NCI-H1417 treated with DMSO at 0.1 percent for 48 hours (cell line): ENCODE measurements at regions not wholly inside any gene's neighbourhood (a gene's known extent, or its start where the extent isn't known, plus 50 kb on each side); places are given as distances from the start of the nearest gene placed in this dataset.

ENCODE experiments used
- DNase-seq: peaks from one replicate; lab custom pipeline; 2025; lab: John Stamatoyannopoulos, UW

DNA sequence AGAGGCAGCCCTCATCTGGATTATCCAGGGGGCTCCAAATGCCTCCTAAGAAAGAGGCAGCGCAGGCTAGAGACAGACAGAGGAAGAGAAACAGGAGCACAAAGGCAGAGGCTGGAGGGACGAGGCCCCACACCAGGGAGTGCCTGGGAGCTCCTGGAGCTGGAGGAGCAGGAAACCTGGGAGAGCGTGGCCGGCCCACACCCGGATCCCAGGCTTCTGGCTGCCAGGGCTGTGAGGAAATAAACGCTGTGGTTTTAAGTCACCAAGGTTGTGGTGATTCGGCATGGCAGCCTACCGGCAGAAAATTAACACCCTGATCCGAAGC, 165.5 kb downstream of the OLFM1 start:
- no peak for DNase-seq

DNA sequence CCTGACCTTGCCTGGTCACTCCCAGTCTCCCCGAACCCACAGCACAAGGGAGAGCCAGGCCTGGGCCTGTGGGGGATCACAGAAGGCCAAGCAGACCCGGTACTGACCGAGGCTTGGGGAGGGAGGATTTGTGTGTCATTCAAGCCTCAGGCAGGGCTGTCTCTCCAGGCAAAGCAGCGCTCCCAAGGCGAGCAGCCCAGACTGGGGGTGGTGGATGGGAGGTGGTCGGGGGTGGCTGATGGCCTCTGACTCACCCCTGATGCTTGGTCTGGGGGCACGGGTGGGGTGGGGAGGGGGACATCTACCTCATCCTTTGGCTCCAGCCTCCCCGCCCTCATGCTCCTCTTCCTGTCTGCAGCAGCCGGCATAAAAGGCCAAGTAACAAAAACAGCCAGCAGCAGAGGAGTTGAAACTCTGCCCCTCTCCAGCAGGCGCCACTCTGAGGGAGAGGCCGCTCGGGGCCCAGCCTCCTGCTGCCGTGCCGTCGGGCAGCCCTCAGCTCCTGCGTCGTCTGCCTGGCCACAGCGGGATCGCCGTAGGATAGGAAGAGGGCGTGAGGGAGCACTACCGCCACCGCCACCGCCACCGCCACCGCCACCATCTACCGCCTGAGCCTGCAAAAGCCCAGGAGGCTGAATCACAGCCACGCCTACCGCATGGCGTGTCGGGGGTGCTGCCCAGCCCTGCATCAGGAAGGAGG, 166.0 kb downstream of the OLFM1 start:
- DNase-seq = no peak

DNA sequence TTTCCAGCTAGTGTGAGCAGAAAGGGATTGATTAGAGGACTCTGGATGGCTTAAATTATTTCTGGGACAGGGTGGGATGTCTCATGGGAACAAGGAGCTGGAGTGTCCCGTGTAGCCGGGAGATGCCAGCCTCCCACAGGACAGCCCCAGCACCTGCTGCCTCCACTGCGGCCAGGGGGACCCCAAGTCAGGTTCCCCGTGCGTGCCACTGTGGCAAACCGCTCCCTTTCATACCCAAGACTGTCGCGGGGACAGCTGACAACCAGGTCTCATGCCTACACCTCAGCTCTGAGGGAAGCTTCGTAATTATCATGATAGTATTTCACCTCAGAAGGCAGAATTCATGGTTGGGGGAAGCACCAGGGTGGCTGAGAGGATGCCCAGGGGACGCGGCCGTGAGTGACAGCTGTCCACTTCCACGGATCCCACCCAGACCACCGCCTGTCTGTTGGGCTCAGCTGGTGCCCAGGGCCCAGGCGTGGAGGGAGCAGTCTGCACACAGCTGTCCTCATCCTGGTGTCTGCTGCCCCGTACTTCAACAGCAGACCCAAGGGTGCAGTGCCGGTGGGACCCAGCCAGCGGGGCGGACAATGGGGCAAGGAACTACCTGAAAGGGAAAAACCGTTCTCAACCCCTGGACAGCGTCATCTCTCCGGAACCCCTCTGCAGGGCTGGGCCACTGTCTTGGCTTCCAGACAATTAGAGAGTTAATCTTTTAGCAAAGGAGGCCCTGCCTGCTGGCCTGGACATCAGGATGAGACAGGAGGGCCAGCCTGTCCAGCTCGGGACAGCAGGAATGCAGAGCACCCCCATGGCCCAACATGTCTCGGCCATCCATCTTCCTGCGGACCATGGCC, 166.9 kb downstream of the OLFM1 start:
- no peak for DNase-seq

DNA sequence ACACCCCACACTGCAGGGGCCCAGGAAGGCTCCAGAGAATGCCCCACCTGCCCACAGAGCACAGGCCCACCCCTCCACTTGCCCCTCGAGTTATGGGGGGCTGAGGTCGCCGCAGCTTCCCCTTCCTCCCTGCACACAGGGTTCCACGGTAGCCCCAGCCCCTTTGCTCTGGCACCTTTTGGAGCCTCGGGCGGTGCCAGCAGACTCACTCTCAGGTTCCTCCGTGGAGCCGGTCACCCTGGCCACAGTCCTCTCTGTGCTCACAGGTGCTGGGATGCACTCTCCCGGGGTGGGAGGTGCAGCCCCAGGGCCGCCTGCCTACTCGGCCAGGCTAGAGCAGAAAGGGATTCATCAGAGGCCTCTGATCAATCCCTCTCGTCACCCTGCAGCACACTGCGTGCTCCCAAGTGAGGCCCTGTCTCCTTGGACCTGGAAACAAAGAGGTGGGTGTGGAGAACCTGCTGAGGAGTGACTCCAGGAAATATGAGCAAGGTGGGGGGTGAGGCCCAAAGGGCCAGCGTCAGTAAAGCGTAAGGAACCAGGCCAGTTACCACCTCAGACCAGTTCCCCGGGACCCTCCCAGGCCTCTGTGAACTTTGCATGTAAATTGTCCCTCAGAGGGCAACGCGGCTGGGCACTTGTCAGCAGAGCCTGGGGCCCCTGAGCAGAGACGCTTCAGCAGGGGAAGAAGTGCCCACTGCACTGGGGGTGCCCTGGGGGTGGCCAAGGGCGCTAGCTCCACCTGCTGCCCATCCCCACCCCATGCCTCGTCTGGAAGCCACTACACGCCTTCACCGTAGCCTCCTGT, 167.8 kb downstream of the OLFM1 start:
- no peak for DNase-seq

DNA sequence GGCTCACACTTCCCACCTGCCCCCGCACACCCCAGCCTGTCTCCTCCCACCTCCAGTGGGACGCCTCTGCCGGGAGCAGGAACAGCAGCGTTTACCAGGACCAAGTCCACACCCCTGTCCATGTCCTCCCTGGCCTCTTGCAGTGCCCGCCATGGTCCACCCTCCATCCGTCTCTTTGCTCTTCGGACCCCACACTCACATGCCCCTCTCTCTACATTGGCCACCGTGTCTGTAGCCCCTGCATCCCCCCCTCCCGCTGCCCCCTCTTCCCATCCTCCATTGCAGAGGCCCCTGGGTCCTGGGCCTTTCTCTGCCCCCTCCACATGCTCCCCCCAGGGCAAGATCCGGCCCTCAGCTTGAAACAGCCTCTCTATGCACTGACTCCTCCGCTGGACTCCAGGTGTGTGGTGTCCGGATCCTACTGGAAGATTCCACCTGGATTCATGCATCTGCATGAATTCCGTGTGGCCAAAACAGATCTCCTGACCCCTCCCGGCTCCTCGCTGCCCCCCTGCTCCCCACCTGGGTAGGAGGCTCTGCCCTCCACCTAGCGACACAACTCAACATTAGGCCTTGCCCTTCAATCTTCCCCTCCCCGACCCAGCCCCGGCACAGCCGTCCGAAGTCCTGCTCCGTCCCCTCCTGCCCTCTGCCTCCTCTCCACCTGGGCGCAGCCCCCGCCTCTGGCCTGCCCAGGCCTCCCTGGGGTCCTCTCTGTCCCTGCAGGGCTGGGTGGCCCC, 168.5 kb downstream of the OLFM1 start:
- no peak for DNase-seq

DNA sequence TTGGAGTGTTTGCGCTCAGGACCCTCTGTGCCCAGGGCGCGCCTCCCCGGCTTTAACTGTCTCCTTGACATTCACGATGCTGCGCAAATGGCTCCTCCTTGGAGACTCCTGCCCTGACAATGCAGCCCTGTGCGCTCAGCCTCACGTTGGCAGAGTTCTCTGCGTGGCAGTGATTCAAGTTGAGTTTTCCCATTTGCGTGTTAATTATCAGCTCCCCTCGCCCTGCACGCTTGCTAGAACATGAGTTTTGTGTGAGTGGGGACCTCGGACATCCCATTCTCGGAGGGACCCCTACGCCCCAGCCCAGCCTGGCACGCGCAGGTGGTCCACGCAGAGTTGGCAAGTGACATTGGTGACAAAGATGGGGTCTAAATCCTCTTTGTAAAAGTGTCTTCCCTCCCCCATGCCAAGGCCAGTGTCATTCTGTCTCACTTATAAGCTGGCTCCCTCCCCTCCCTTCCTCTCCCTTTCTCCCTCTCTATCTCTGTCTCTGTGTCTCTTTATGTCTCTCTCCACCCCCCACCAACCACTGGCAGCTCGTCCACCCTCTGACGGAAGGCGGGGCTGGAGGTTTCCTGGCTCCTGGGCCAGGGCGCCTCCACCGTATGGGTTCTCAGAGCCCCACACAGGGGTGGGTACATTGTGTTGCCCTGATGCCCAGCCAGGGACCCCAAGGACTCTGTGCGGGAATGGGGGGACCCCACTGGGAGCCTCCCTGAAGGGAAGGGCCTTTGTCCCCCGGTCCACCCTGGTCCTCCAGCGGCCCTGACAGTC, 169.3 kb downstream of the OLFM1 start:
- no peak for DNase-seq

DNA sequence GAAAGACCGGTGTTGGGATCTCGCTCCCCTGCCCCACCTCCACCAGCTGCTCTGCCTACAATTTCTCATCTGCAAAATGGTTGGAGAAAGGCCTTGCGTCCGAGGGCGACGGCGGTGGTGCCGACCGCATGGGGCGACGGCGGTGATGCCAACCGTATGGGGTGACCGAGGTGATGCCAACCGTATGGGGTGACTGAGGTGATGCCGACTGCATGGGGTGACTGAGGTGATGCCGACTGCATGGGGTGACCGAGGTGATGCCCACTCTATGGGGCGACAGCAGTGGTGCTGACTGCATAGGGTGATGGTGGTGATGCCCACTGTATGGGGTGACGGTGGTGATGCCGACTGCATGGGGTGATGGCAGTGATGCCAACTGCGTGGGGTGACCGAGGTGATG, 171.0 kb downstream of the OLFM1 start:
- no peak for DNase-seq

DNA sequence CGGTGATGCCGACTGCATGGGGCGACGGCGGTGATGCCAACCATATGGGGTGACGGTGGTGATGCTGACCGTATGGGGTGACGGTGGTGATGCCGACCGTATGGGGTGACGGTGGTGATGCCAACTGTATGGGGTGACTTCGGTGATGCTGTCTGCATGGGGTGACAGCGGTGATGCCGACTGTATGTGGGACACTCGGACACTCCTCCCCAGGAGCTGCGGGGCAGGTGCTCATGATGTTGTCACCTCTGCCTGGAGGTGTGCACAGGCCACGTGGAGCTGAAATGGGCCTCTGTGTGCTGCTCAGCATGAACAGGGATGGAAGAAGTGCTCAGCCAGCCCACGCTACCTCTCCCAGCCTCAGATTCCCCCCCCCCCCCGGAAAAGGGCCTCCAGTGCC, 171.8 kb downstream of the OLFM1 start:
- DNase-seq = no peak

DNA sequence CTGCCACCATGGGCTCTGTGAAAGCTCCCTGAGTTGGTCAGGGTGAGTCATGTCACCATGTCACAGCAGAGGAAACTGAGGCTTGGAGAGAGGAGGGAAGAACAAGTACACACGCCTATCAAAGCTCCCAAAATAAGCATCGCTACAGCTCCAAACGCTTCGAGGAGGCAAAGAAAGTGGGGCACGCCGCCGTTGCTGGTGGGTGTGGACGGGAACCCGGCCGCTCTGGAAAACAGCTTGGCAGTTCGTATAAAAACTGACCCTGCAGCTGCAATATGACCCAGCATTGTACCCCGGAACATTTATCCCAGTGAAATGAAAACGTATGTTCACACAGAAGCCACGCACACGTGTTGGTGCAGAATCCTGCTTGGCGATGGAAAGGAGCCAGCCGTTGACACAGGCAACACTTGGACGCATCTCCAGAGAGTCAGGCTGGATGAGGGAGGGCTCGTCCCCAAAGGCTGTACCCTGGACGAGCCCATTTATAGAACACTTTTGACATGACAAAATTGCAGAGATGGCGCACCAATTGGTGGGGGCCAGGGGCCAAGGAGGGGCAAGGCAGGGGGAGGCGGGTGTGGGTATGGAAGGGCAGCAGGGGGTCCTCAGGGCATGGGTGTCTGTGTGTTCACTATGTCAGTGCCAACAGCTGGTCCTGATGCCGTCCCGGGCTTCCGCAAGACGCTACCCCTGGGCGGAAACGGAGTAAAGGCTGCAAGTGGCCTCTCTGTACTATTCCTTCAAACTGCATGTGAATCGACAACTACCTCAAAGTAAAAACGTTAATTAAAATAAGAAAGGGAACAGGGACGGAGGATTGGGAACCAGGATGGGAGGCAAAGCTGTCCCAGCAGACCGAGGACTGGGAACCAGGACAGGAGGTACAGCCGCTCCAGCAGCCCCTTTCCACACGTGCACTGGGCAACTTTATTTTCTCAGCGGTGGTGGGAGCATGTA, 173.0 kb downstream of the OLFM1 start:
- no peak for DNase-seq

DNA sequence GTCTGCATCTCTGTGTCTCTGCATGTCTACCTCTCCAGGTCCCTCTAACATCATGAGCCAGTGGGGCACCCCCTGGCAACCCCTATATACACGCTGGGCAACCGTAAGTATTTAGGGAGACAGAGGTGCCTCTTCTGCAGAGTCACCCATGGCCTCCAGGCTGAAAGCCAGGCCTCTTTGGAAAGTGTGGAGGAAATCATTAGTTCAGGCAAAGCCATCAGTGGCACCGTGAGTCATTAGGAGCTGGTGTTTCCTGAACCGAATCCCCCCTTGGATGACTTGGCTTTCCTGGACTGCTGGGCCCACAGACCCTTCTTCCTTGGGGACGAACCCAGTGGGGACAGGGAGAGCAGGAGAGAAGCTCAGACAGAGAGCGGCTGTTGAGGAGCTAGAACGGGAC, 174.8 kb downstream of the OLFM1 start:
- DNase-seq = no peak

DNA sequence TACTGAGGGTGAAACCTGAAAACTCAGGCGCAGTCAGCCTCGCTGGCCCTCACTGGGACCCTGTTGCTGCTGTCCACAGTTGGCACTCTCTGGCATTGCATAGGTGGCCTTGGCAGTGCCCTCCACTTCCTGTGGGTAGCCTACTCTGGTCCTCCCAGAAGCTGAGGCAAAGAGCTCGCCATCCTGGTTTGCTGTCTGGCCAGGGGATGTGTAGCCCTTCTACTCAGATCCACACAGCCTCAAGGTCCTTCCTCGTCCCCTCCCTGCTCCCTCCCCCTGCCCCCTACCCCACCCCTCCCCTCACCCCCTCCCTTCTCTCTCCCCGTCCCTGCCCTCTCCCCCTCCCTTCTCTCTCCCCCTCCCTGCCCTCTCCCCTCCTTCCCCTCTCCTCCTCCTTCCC, 176.0 kb downstream of the OLFM1 start:
- no peak for DNase-seq

DNA sequence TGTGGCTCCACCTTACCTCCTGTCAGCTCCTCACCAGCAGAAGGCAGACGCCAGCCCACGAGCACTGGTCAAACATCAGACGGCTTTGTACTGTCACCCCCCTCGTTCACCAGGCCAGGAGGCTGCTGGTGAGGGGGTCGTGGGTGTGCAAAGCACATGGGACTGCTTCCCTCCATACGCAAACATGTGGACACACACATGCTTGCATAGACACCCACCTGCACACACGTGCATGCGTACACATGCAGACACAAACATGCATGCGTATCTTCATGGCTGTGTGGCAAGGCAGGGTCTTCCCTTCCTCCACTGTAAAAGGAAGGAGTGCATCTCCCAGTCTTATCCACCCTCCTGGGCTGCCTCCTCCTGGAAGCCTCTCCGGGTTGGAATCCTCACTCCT, 178.5 kb downstream of the OLFM1 start:
- no peak for DNase-seq

DNA sequence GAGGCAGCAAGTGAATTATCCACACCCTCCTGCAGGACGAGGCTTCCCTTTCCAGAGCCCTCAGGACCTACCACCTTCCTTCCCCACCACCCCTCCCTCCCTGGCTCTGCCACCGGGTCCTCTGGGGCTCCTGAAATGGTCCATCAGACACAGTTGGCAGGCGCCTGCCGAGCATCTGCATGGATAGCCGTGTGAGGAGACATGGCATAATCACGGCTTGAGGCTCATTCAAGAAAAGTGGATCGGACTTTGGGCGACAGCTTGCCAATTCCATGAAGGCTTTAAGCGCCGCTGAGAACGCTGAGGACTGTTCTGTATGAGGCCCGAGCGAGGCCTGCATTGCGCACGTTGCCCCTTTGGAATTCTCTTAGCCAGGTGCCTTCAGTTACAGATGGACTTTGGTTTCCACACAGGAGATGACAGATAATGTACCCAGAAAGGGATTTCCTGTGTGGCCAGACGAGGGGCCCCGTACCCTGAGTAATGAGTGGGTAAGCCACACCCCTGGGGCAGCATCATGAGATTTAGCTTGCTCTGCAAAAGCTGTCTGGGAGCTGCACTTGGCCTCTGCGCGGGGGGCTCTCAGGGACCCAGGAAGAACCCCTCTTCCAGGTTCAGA, 179.8 kb downstream of the OLFM1 start:
- no peak for DNase-seq

DNA sequence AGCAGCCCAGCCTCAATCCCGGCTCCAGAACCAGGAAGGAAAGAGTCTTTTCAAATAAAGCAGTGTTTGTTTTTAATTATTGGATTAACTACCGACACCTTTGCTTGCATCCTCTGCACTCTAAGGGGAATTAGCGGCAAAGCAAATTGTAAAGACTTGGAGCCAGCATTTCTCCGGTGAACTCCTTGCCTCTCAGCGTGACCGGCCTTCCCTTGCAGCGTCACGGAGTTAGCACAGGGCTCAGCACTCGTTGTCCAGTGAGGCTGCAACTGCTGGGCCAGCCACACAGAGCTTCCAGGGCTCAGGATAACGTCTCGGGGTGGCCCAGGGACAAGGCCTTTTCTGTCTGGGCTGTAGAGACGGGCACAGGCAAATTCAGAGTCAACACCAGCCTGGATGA, 180.6 kb downstream of the OLFM1 start:
- no peak for DNase-seq

DNA sequence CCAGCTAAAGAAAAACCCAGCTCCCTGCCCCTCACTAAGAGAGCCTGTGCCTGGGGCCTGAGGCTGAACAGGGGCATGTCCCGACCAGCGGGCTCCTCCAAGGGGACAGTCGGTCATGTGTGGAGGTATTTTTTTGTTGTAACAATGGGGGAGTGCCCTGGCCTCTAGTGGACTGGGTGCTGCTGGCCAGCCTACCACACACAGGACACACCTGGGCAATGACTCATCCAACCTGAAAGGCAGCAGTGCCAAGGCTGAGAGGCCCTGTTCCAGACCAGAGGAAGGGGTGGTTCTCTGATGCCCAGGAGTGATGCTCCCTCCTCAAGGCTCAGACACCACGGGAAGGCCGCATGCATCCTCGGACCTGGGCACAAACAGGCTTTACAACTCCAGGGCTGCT, 181.5 kb downstream of the OLFM1 start:
- DNase-seq = no peak

DNA sequence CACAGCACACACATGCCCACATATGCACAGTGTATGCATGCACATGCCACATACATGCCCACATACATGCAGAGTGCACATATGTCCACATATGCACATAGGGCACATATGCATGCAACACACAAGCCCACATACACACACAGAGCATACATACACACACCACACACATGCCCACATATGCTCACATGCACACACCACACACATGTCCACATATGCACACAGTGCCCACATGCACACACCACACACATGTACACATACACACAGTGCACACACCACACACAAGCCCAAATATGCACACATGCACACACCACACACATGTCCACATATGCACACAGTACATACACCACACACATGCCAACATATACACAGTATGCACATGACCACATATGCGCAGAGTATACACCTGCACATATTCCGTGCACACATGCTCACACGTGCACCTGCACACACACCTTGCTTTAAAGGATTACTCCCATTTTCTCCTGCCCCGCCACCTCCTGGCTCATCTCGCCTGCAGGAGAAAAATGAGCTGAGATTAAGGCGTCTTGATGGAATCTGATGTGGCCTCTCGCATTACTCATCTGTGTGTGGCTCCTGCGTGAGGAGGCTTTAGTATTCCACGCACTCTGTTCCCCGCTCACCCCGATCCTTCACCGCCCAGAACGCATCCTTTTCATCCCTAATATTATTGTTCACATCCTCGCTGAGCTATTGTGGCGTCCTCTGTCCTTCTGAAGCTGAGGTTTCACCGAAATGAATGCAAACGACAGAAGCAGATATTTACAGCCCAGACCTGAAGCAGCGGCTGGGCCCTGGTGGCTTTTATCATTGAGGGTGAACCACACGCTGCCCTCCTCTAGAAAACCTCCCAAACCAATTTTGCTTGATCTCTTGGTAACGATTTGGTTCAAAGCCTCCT, 182.7 kb downstream of the OLFM1 start:
- no peak for DNase-seq

DNA sequence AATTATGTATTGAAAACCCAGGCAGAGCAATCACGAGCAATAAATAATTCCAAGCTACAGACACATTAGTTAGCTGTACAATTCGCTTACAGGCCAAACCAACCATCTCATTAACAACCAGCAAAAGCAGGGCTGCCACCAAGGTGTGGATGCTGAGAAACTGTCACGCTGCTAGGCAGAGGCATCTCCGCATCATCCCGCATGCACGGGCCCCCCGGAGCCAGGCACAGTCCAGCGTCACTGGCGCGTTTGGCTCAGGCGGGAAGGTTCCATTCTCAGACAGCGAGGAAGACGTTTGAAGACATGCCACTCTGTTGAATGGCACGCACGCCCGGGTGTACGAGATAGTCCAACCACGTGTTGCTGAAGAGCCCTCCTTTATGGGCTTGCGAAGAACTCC, 184.0 kb downstream of the OLFM1 start:
- DNase-seq = no peak

DNA sequence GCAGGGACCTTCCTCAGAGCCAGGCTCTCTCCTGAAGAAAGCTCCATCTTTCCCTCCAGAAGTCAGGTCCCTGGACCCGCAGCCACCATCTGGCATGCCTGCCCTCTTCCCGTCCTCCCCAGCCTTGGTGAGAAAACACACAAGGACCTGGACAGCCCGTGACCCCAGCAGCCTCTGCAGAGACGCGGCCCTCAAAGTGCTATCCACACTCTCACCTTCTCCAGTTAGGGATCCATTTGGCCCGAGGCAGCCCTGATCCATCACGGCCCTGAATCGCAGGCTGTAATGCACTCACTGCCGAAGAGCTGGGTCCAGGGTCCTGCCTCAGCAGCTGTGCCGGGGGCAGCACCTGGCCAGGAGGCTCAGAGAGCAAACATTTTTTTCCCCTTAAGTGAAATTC, 185.1 kb downstream of the OLFM1 start:
- no peak for DNase-seq

DNA sequence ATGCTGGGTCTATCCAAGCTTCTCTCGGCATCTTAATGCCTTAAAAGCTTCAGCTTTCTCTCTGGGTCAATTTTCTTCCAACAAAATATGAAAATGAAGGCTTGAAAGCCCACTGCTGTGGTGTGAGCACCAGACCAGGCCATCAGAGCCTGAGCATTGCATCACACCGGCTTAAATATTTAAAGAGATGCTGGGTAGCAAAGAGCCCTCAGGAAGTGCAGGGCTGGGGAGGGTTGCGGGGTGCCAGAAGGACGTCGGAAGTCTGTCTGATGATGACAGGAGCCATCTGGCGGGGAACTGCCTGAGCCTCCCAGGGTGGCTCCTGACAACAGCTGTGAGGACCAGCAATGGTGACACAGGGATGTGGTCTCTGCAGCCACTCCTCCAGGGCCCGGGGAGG, 185.5 kb downstream of the OLFM1 start:
- DNase-seq = no peak
